ENCODE measurements at regions not wholly inside any gene's neighbourhood (a gene's known extent, or its start where the extent isn't known, plus 50 kb on each side); places are given as distances from the start of the nearest gene placed in this dataset.
"Not testable (repeated sequence)": the region's sequence is repeated elsewhere in the genome, so short reads cannot be mapped to it uniquely, and the experiment has no call there.

- H3K4me3 ChIP-seq (replicated peaks in 1 of 2; ENCODE audit: low read depth in 2 of 2, low read length in 2 of 2) = no peak overlapping the region
- TF ChIP-seq CTCF (IDR thresholded peaks at IDR 0.05; ENCODE audit: low read depth, low read length) = no peak
- no peak for DNase-seq (ENCODE audit: low read depth in 2 of 2)
These were observed 76.1 kb upstream of the KCTD1 start for GRCh38 chr18:26624443-26624842.

DNA sequence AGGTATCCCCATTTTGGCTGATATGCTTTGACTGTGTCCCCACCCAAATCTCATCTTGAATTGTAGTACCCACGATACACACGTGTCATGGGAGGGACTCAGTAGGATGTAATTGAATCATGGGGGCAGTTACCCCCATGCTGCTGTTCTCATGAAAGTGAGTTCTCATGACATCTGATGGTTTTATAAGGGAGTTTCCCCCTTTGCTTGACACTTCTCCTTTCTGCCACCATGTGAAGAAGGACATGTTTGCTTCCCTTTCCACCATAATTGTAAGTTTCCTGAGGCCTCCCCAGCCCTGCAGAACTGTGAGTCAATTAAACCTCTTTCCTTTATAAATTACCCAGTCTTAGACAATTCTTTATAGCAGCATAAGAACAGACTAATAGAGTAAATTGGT is 75.0 kb upstream of the KCTD1 start:
- not testable (repeated sequence) for DNase-seq (ENCODE audit: low read depth in 2 of 2); H3K4me3 ChIP-seq (replicated peaks in 1 of 2; ENCODE audit: low read depth in 2 of 2, low read length in 2 of 2)

- DNase-seq (ENCODE audit: low read depth in 2 of 2) = peak; percentile 44 to 55
- H3K4me3 ChIP-seq (replicated peaks in 1 of 2; ENCODE audit: low read depth in 2 of 2, low read length in 2 of 2) = peak overlapping the region in 1 of 2 donors; percentile 21
- peak; percentile 65 for TF ChIP-seq CTCF (IDR thresholded peaks at IDR 0.05; ENCODE audit: low read depth, low read length)
These were observed 73.0 kb upstream of the KCTD1 start for GRCh38 chr18:26621161-26622026.

DNA sequence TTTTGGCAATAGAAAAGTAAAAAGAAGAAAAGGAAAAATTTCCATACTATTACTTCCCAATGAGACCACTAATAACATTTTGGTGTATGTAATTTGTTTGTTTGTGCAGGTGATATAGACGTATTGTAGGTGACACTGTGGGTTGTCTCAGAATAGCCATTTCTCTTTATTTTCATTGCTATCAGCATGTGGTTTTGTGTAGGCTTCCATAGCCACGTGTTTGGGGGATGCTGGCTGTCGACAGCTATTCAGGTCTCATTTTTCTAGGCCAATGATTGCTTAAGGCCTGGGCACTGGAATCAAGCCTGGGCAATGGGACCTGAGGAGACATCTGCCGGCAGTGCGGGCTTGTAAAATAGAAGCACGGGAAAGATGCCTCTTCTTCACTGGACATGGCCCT is 71.0 kb upstream of the KCTD1 start:
- DNase-seq (ENCODE audit: low read depth in 2 of 2) = no peak
- TF ChIP-seq CTCF (IDR thresholded peaks at IDR 0.05; ENCODE audit: low read depth, low read length) = no peak
- H3K4me3 ChIP-seq (replicated peaks in 1 of 2; ENCODE audit: low read depth in 2 of 2, low read length in 2 of 2) = no peak overlapping the region

DNA sequence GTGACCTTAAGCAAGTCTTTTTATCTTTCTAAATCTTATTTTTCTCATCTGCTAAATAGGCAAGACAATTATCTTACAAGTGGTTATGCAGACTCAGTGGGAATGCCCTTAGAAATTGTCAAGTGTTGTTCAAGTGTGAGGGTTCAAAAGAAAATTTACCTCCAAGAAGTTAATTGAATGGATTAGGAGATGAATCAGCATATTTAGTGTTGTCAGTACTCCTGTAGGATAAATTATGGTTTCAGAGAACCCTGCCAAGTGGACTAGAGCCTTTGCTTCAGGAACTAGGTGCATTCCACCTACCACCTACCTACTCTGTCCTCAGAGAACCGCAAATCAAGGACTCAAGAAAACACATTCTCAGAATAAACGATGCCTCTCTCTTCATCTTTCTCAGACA is 69.8 kb upstream of the KCTD1 start:
- no peak for DNase-seq (ENCODE audit: low read depth in 2 of 2)
- TF ChIP-seq CTCF (IDR thresholded peaks at IDR 0.05; ENCODE audit: low read depth, low read length) = no peak
- no peak overlapping the region for H3K4me3 ChIP-seq (replicated peaks in 1 of 2; ENCODE audit: low read depth in 2 of 2, low read length in 2 of 2)

DNA sequence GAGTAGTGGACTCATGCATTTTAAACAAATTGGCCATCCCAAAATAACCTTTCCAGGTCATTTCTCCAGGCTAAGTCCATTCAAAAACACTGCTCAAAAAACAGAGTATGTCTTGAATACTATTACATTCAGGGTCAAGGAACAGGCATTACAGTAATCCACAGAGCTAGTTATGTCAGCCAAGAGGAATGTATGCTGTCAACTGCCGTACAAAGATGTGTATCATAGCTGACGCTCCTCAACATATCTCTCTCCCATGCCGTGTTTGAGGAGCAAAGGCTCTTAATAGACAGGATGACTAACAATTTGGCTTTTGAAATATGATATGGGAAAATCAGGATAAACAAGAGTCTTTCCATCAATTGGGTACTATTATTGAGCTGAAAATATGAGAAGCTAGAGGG is 68.8 kb upstream of the KCTD1 start:
- no peak for TF ChIP-seq CTCF (IDR thresholded peaks at IDR 0.05; ENCODE audit: low read depth, low read length)
- DNase-seq (ENCODE audit: low read depth in 2 of 2) = peak; percentile 74 to 94
- no peak overlapping the region for H3K4me3 ChIP-seq (replicated peaks in 1 of 2; ENCODE audit: low read depth in 2 of 2, low read length in 2 of 2)

DNA sequence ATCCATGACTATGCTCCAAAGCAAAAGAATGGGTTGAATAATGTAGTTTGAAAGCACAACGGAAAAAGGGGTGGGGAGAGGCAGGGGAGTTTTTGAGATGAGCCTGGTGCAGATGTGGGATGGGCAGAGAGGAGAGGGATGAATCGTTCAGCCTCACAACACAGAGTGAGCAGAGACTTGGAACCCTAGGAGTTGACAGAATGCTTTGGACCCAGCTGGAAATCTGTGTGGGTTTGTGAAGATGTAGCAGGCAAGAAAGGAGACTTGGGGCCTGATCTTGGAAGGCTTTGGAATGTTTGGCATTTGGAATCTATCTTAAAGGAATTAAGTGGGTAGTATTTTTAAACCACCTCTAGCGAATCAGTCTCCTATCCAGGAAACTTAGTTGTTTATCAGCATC is 66.0 kb upstream of the KCTD1 start:
- DNase-seq (ENCODE audit: low read depth in 2 of 2) = no peak
- no peak for TF ChIP-seq CTCF (IDR thresholded peaks at IDR 0.05; ENCODE audit: low read depth, low read length)

More for the DNA sequence above, 66.0 kb upstream of the KCTD1 start:
- no peak overlapping the region for H3K4me3 ChIP-seq (replicated peaks in 1 of 2; ENCODE audit: low read depth in 2 of 2, low read length in 2 of 2)

Data from cardiac fibroblast (primary cell).